Body of pancreas (tissue), 4 donors: ENCODE measurements at regions not wholly inside any gene's neighbourhood (a gene's known extent, or its start where the extent isn't known, plus 50 kb on each side); places are given as distances from the start of the nearest gene placed in this dataset.

Source experiments
- POLR2A ChIP-seq, 3 donors: fragments of 450-650 bp; IDR thresholded peaks; one replicate each; pipeline ENCODE4 v1.6.1; 2016; ENCODE audit warnings: antibody characterized with exemption in 3 of 3, mild to moderate bottlenecking in 2 of 3
- TF ChIP-seq, protein P1 (sequence below), 7 experiments: fragments of 450-650 bp in 4 of 7; fragments of 200-600 bp in 3 of 7; sonication (generic) in 3 of 7; IDR thresholded peaks; one replicate each; pipeline ENCODE4 v1.5.1; 2016 to 2019; ENCODE audit warnings: antibody characterized with exemption in 7 of 7

DNA sequence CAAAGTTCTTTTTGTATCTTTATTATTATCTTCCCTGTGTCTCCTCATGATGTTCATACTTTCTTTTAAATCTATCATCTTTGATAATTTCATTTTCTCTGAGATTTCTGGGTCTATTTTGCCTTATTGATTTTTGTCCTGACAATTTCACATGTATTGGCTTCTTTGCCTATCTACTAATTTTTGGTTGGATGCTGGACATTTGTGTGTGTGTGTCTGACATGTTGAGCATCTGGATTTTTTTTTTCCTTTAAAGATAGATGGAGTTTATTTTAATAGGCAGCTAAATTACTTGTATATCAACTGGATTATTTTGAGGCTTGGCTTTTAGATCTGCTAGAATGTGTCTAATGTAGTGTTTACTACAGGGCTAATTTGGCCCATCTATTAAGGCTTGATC lies 178.0 kb upstream of the MOCS2 start:
- TF ChIP-seq, protein P1, sequence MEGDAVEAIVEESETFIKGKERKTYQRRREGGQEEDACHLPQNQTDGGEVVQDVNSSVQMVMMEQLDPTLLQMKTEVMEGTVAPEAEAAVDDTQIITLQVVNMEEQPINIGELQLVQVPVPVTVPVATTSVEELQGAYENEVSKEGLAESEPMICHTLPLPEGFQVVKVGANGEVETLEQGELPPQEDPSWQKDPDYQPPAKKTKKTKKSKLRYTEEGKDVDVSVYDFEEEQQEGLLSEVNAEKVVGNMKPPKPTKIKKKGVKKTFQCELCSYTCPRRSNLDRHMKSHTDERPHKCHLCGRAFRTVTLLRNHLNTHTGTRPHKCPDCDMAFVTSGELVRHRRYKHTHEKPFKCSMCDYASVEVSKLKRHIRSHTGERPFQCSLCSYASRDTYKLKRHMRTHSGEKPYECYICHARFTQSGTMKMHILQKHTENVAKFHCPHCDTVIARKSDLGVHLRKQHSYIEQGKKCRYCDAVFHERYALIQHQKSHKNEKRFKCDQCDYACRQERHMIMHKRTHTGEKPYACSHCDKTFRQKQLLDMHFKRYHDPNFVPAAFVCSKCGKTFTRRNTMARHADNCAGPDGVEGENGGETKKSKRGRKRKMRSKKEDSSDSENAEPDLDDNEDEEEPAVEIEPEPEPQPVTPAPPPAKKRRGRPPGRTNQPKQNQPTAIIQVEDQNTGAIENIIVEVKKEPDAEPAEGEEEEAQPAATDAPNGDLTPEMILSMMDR (IDR thresholded peaks at IDR 0.05): no peak
- no peak for TF ChIP-seq POLR2A (IDR thresholded peaks at IDR 0.05)
